ENCODE measurements at regions not wholly inside any gene's neighbourhood (a gene's known extent, or its start where the extent isn't known, plus 50 kb on each side); places are given as distances from the start of the nearest gene placed in this dataset.

GRCh38 chr18:43952398-43952797 is 675.1 kb upstream of the SYT4 start:
- no peak for TF ChIP-seq EZH2 (IDR thresholded peaks at IDR 0.05; ENCODE audit: insufficient read depth, low read length)
- TF ChIP-seq, protein P1, sequence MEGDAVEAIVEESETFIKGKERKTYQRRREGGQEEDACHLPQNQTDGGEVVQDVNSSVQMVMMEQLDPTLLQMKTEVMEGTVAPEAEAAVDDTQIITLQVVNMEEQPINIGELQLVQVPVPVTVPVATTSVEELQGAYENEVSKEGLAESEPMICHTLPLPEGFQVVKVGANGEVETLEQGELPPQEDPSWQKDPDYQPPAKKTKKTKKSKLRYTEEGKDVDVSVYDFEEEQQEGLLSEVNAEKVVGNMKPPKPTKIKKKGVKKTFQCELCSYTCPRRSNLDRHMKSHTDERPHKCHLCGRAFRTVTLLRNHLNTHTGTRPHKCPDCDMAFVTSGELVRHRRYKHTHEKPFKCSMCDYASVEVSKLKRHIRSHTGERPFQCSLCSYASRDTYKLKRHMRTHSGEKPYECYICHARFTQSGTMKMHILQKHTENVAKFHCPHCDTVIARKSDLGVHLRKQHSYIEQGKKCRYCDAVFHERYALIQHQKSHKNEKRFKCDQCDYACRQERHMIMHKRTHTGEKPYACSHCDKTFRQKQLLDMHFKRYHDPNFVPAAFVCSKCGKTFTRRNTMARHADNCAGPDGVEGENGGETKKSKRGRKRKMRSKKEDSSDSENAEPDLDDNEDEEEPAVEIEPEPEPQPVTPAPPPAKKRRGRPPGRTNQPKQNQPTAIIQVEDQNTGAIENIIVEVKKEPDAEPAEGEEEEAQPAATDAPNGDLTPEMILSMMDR (IDR thresholded peaks at IDR 0.05; ENCODE audit: insufficient read depth, low read depth, low read length) = no peak
